Endodermal cell (in vitro differentiated cells): ENCODE measurements at regions not wholly inside any gene's neighbourhood (a gene's known extent, or its start where the extent isn't known, plus 50 kb on each side); places are given as distances from the start of the nearest gene placed in this dataset.

Source experiments
- DNase-seq: peaks from one replicate; pipeline ENCODE4 v3.0.0-alpha.2; 2017
- H3K27ac ChIP-seq: 2 replicates; pipeline ENCODE4 v1.5.1; 2013; ENCODE audit warnings: mild to moderate bottlenecking, low read depth, low read length, moderate library complexity
- H3K27me3 ChIP-seq: 2 replicates; pipeline ENCODE4 v1.6.1; 2013; ENCODE audit warnings: mild to moderate bottlenecking, low read length, moderate library complexity; ENCODE audit not compliant: insufficient read depth, control insufficient read depth, poor library complexity, severe bottlenecking
- H3K36me3 ChIP-seq: 2 replicates; pipeline ENCODE4 v1.7.0; 2013; ENCODE audit warnings: mild to moderate bottlenecking, low read length, moderate library complexity; ENCODE audit not compliant: control insufficient read depth, insufficient read depth
- H3K4me1 ChIP-seq: one replicate; pipeline ENCODE4 v1.7.0; 2013; ENCODE audit warnings: low read length; ENCODE audit not compliant: control insufficient read depth, insufficient read depth
- H3K4me3 ChIP-seq: 2 replicates; pipeline ENCODE4 v1.5.1; 2013; ENCODE audit warnings: mild to moderate bottlenecking, low read length, moderate library complexity
- H3K9ac ChIP-seq: 2 replicates; pipeline ENCODE4 v1.6.1; 2013; ENCODE audit warnings: mild to moderate bottlenecking, low read length, moderate library complexity; ENCODE audit not compliant: poor library complexity, severe bottlenecking; ENCODE audit errors: extremely low read depth
- H3K9me3 ChIP-seq: 2 replicates; pipeline ENCODE4 v1.6.1; 2013; ENCODE audit warnings: mild to moderate bottlenecking, low read length, moderate library complexity; ENCODE audit not compliant: control insufficient read depth
- H3K27ac Mint-ChIP-seq: 2 replicates; pipeline ENCODE4 v1.8.0; 2020; ENCODE audit warnings: mixed read lengths
- H3K27me3 Mint-ChIP-seq: 2 replicates; pipeline ENCODE4 v1.8.0; 2021; ENCODE audit warnings: mild to moderate bottlenecking, mixed read lengths; ENCODE audit not compliant: insufficient read depth
- H3K36me3 Mint-ChIP-seq: 2 replicates; pipeline ENCODE4 v1.8.0; 2020; ENCODE audit warnings: low read depth, mixed read lengths
- H3K4me1 Mint-ChIP-seq: 2 replicates; pipeline ENCODE4 v1.8.0; 2020; ENCODE audit warnings: mixed read lengths
- H3K4me3 Mint-ChIP-seq: 2 replicates; pipeline ENCODE4 v1.8.0; 2020; ENCODE audit warnings: mild to moderate bottlenecking, moderate library complexity, mixed read lengths
- H3K9me3 Mint-ChIP-seq: 2 replicates; pipeline ENCODE4 v1.8.0; 2020; ENCODE audit warnings: mild to moderate bottlenecking, mixed read lengths
- CTCF ChIP-seq: fragments of 200-600 bp; sonication (generic); conservative IDR thresholded peaks from 2 replicates; pipeline ENCODE4 v1.5.0; 2021; ENCODE audit warnings: antibody characterized with exemption, mild to moderate bottlenecking
- WGBS, 2 experiments: methylation state at CpG; one replicate each; pipeline versions ENCODE4 v1.1.5 to v1.1.7; 2013; ENCODE audit warnings: missing lambda C conversion rate in 2 of 2, mixed read lengths in 1 of 2; ENCODE audit not compliant: insufficient coverage in 1 of 2, insufficient read length in 1 of 2; 5-methylcytosine and 5-hydroxymethylcytosine counted together

GRCh38 chr11:130761560-130762220 lies 154.6 kb downstream of the SNX19 start:
- 83 to 91% methylated on average over 1 to 3 of the region's 3 CpGs for WGBS, 2 experiments
- peaks cover 51% of the 10 kb centered on the region for H3K4me1 Mint-ChIP-seq
- no peak overlapping the region for H3K4me3 ChIP-seq

GRCh38 chr11:130762638-130763037 lies 153.6 kb downstream of the SNX19 start:
- Mint-ChIP-seq H3K4me3 (no peak overlapping the region), H3K36me3 (no peaks in the 10 kb centered on the region), H3K9me3 (peaks cover 2% of the 10 kb centered on the region), H3K27ac (no peak overlapping the region), H3K27me3 (peaks cover 12% of the 10 kb centered on the region), H3K4me1 (peaks cover 43% of the 10 kb centered on the region)
- Histone ChIP-seq H3K36me3 (no peaks in the 10 kb centered on the region), H3K4me1 (peaks cover 5% of the 10 kb centered on the region), H3K4me3 (no peak overlapping the region), H3K27me3 (no peaks in the 10 kb centered on the region), H3K9ac (no peak overlapping the region), H3K27ac (no peak overlapping the region), H3K9me3 (peaks cover 9% of the 10 kb centered on the region)
- 91 to 94% methylated on average over 4 to 7 of the region's 7 CpGs for WGBS, 2 experiments
- no peak for TF ChIP-seq CTCF
- peak; percentile 39 for DNase-seq

More at GRCh38 chr11:130761560-130762220, 154.6 kb downstream of the SNX19 start:
- peak; percentile 72 for DNase-seq
- Histone ChIP-seq H3K9ac (no peak overlapping the region), H3K27me3 (no peaks in the 10 kb centered on the region), H3K4me1 (peaks cover 5% of the 10 kb centered on the region), H3K27ac (no peak overlapping the region), H3K36me3 (no peaks in the 10 kb centered on the region), H3K9me3 (peaks cover under 1% of the 10 kb centered on the region)
- no peak overlapping the region for H3K4me3 Mint-ChIP-seq
- H3K9me3 Mint-ChIP-seq, result no peaks in the 10 kb centered on the region
- no peak for TF ChIP-seq CTCF
- peaks cover 12% of the 10 kb centered on the region for H3K27me3 Mint-ChIP-seq
- H3K27ac Mint-ChIP-seq, result peak overlapping the region; percentile 3
- no peaks in the 10 kb centered on the region for H3K36me3 Mint-ChIP-seq

GRCh38 chr11:130763087-130763980 lies 152.9 kb downstream of the SNX19 start:
- no peak overlapping the region for H3K27ac Mint-ChIP-seq
- Histone ChIP-seq H3K4me3 (no peak overlapping the region), H3K9me3 (peaks cover 14% of the 10 kb centered on the region), H3K4me1 (peaks cover 5% of the 10 kb centered on the region), H3K27ac (no peak overlapping the region), H3K36me3 (no peaks in the 10 kb centered on the region), H3K27me3 (no peaks in the 10 kb centered on the region), H3K9ac (no peak overlapping the region)
- no peak overlapping the region for H3K4me3 Mint-ChIP-seq
- peaks cover 38% of the 10 kb centered on the region for H3K4me1 Mint-ChIP-seq
- peaks cover 15% of the 10 kb centered on the region for H3K27me3 Mint-ChIP-seq
- peak; percentile 41 for DNase-seq
- WGBS, 2 experiments, result 92 to 96% methylated on average over 8 to 16 of the region's 16 CpGs
- no peak for TF ChIP-seq CTCF
- peaks cover 4% of the 10 kb centered on the region for H3K9me3 Mint-ChIP-seq
- H3K36me3 Mint-ChIP-seq, result peaks cover 1% of the 10 kb centered on the region
